ENCODE measurements at regions not wholly inside any gene's neighbourhood (a gene's known extent, or its start where the extent isn't known, plus 50 kb on each side); places are given as distances from the start of the nearest gene placed in this dataset.
A peak's percentile ranks its signal among the peaks of the same experiment; 100 is the strongest.

- peaks cover 38% of the 10 kb centered on the region for H3K4me1 Mint-ChIP-seq (ENCODE audit: unreplicated experiment)
- no peaks in the 10 kb centered on the region for H3K9me3 Mint-ChIP-seq (ENCODE audit: unreplicated experiment)
- no peaks in the 10 kb centered on the region for H3K36me3 Mint-ChIP-seq (ENCODE audit: unreplicated experiment)
- TF ChIP-seq CTCF (IDR thresholded peaks at IDR 0.05) = no peak
- no peak overlapping the region for H3K4me3 Mint-ChIP-seq (ENCODE audit: unreplicated experiment)
- peaks cover 82% of the 10 kb centered on the region for H3K27me3 Mint-ChIP-seq (ENCODE audit: unreplicated experiment)
- no peak overlapping the region for H3K27ac Mint-ChIP-seq (ENCODE audit: unreplicated experiment)
- no peak for DNase-seq (ENCODE audit: extremely low spot score, unreplicated experiment)
Observed at GRCh38 chr1:217139513-217139912, 416.3 kb upstream of the ESRRG start.

- no peak for DNase-seq (ENCODE audit: extremely low spot score, unreplicated experiment)
- H3K4me1 Mint-ChIP-seq (ENCODE audit: unreplicated experiment) = peaks cover 42% of the 10 kb centered on the region
Observed at GRCh38 chr1:217138799-217139466, 415.7 kb upstream of the ESRRG start.

GRCh38 chr1:217138173-217138765, 415.0 kb upstream of the ESRRG start:
- no peak overlapping the region for H3K27ac Mint-ChIP-seq (ENCODE audit: unreplicated experiment)
- TF ChIP-seq CTCF (IDR thresholded peaks at IDR 0.05) = no peak
- H3K4me3 Mint-ChIP-seq (ENCODE audit: unreplicated experiment) = no peak overlapping the region
- H3K27me3 Mint-ChIP-seq (ENCODE audit: unreplicated experiment) = peaks cover 85% of the 10 kb centered on the region
- H3K9me3 Mint-ChIP-seq (ENCODE audit: unreplicated experiment) = no peaks in the 10 kb centered on the region
- H3K4me1 Mint-ChIP-seq (ENCODE audit: unreplicated experiment) = peaks cover 42% of the 10 kb centered on the region
- no peak for DNase-seq (ENCODE audit: extremely low spot score, unreplicated experiment)
- no peaks in the 10 kb centered on the region for H3K36me3 Mint-ChIP-seq (ENCODE audit: unreplicated experiment)

More at GRCh38 chr1:217138799-217139466, 415.7 kb upstream of the ESRRG start:
- TF ChIP-seq CTCF (IDR thresholded peaks at IDR 0.05) = no peak
- H3K27ac Mint-ChIP-seq (ENCODE audit: unreplicated experiment) = no peak overlapping the region
- no peaks in the 10 kb centered on the region for H3K36me3 Mint-ChIP-seq (ENCODE audit: unreplicated experiment)
- H3K27me3 Mint-ChIP-seq (ENCODE audit: unreplicated experiment) = peaks cover 83% of the 10 kb centered on the region
- no peaks in the 10 kb centered on the region for H3K9me3 Mint-ChIP-seq (ENCODE audit: unreplicated experiment)
- no peak overlapping the region for H3K4me3 Mint-ChIP-seq (ENCODE audit: unreplicated experiment)

- H3K9me3 Mint-ChIP-seq (ENCODE audit: unreplicated experiment) = no peaks in the 10 kb centered on the region
- no peak for TF ChIP-seq CTCF (IDR thresholded peaks at IDR 0.05)
- peaks cover 91% of the 10 kb centered on the region for H3K27me3 Mint-ChIP-seq (ENCODE audit: unreplicated experiment)
- peaks cover 42% of the 10 kb centered on the region for H3K4me1 Mint-ChIP-seq (ENCODE audit: unreplicated experiment)
- H3K36me3 Mint-ChIP-seq (ENCODE audit: unreplicated experiment) = no peaks in the 10 kb centered on the region
- no peak for DNase-seq (ENCODE audit: extremely low spot score, unreplicated experiment)
- H3K4me3 Mint-ChIP-seq (ENCODE audit: unreplicated experiment) = no peak overlapping the region
- no peak overlapping the region for H3K27ac Mint-ChIP-seq (ENCODE audit: unreplicated experiment)
Observed at GRCh38 chr1:217137210-217137881, 414.1 kb upstream of the ESRRG start.

- DNase-seq (ENCODE audit: extremely low spot score, unreplicated experiment) = no peak
- Mint-ChIP-seq H3K4me1 (ENCODE audit: unreplicated experiment) (peaks cover 42% of the 10 kb centered on the region), H3K27ac (ENCODE audit: unreplicated experiment) (no peak overlapping the region), H3K9me3 (ENCODE audit: unreplicated experiment) (no peaks in the 10 kb centered on the region), H3K27me3 (ENCODE audit: unreplicated experiment) (peaks cover 93% of the 10 kb centered on the region), H3K36me3 (ENCODE audit: unreplicated experiment) (no peaks in the 10 kb centered on the region), H3K4me3 (ENCODE audit: unreplicated experiment) (peak overlapping the region; percentile 83)
- TF ChIP-seq CTCF (IDR thresholded peaks at IDR 0.05) = no peak
Observed at GRCh38 chr1:217136895-217137205, 413.6 kb upstream of the ESRRG start.

Measured in osteocyte (in vitro differentiated cells).